OCI-LY7 (cell line): ENCODE measurements at regions not wholly inside any gene's neighbourhood (a gene's known extent, or its start where the extent isn't known, plus 50 kb on each side); places are given as distances from the start of the nearest gene placed in this dataset.

ENCODE experiments used
- BruUV-seq: library from RNA; stranded (reverse); fragments of 400-500 nt; replicated peaks from 2 replicates; lab custom pipeline; 2021; lab: Mats Ljungman, UMichigan
- CTCF ChIA-PET: fragments of 300-600 bp; sonication (Branson Sonifier 250); formaldehyde crosslinking; loops from one replicate; lab custom pipeline; 2022; ENCODE audit warnings: antibody characterized with exemption; ENCODE audit not compliant: unreplicated experiment; lab: Charles Lee
- POLR2A ChIA-PET: fragments of 300-600 bp; sonication (Branson Sonifier 250); formaldehyde crosslinking; loops from one replicate; lab custom pipeline; 2022; ENCODE audit warnings: antibody characterized with exemption; lab: Charles Lee
- DNase-seq: peaks from one replicate; pipeline ENCODE4 v3.0.0-alpha.2; 2015; ENCODE audit warnings: low spot score
- H2AFZ ChIP-seq: fragments of 200-600 bp; sonication (generic), shearing (Covaris generic); 2 replicates; pipeline ENCODE4 v1.6.1; 2014; ENCODE audit warnings: mild to moderate bottlenecking, antibody characterized with exemption, low read length, moderate library complexity
- H3K27ac ChIP-seq: fragments of 200-600 bp; sonication (generic); 2 replicates; pipeline ENCODE4 v1.5.1; 2014; ENCODE audit warnings: mixed run types, low read depth, mild to moderate bottlenecking, moderate library complexity, low read length, inconsistent platforms; ENCODE audit not compliant: poor library complexity, severe bottlenecking
- H3K36me3 ChIP-seq: fragments of 200-600 bp; sonication (generic); 2 replicates; pipeline ENCODE4 v1.6.1; 2014; ENCODE audit warnings: mild to moderate bottlenecking, antibody characterized with exemption, low read length, moderate library complexity, mixed read lengths; ENCODE audit not compliant: insufficient read depth
- H3K4me1 ChIP-seq: fragments of 200-600 bp; sonication (generic); 2 replicates; pipeline ENCODE4 v1.5.1; 2014; ENCODE audit warnings: mild to moderate bottlenecking, low read length; ENCODE audit not compliant: insufficient read depth, poor library complexity, severe bottlenecking
- H3K4me2 ChIP-seq: fragments of 200-600 bp; sonication (generic); 2 replicates; pipeline ENCODE4 v1.6.1; 2014; ENCODE audit warnings: mild to moderate bottlenecking, low read length
- H3K4me3 ChIP-seq: fragments of 200-600 bp; sonication (generic); 2 replicates; pipeline ENCODE4 v1.5.1; 2014; ENCODE audit warnings: mild to moderate bottlenecking, low read depth, low read length; ENCODE audit not compliant: poor library complexity, severe bottlenecking
- H3K79me2 ChIP-seq: fragments of 200-600 bp; sonication (generic); 2 replicates; pipeline ENCODE4 v1.6.1; 2016; ENCODE audit warnings: low read depth, mild to moderate bottlenecking, low read length, moderate library complexity, mixed read lengths; ENCODE audit not compliant: insufficient read depth
- H3K9me2 ChIP-seq: fragments of 200-600 bp; sonication (generic); 2 replicates; pipeline ENCODE4 v1.6.1; 2016; ENCODE audit warnings: mild to moderate bottlenecking, low read length, mixed read lengths; ENCODE audit not compliant: insufficient read depth
- H3K9me3 ChIP-seq: fragments of 200-600 bp; sonication (generic); 2 replicates; pipeline ENCODE4 v1.6.1; 2014; ENCODE audit warnings: mild to moderate bottlenecking, mixed run types, low read length, mixed read lengths
- H4K20me1 ChIP-seq: fragments of 200-600 bp; sonication (generic); 2 replicates; pipeline ENCODE4 v1.6.1; 2014; ENCODE audit warnings: mild to moderate bottlenecking, antibody characterized with exemption, low read length, moderate library complexity, mixed read lengths; ENCODE audit not compliant: insufficient read depth
- EZH2phosphoT487 ChIP-seq: fragments of 200-600 bp; sonication (generic); IDR thresholded peaks from 2 replicates; pipeline ENCODE4 v1.6.1; 2018; ENCODE audit warnings: low read depth, borderline replicate concordance, mild to moderate bottlenecking, mixed run types, antibody characterized with exemption, low read length, moderate library complexity, mixed read lengths
- intact Hi-C: fragments of 100-400 bp; cut with micrococcal nuclease; formaldehyde crosslinking; loops from one replicate; pipeline ENCODE4 v1.10.0; 2022; ENCODE audit not compliant: unreplicated experiment
- TF ChIP-seq, protein P1 (sequence below): fragments of 200-600 bp; sonication (generic); conservative IDR thresholded peaks from 2 replicates; pipeline ENCODE4 v1.5.1; 2014; ENCODE audit warnings: mild to moderate bottlenecking, antibody characterized with exemption, low read length, moderate library complexity, mixed read lengths

DNA sequence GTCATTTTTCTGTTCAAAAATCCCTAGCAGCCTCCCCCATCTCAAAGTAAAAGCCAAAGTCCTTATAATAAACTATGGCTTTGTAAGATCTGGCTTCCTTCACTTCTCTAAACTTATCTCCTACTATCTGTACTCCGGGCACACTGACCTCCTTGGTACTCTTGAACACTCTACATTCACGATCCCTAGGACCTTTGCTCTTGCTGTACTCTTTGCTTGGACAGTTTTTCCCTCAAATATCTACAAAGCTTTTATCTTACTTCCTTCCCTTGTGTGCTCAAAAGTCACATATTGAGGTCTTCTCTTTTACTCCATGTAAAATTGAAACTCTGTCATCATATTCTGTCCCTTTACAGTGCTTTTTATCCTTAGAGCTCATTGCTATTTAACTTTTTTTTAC lies 616.6 kb downstream of the IRS1 start:
- Histone ChIP-seq H3K9me2 (no peaks in the 10 kb centered on the region), H3K4me2 (no peak overlapping the region), H3K79me2 (no peaks in the 10 kb centered on the region), H3K9me3 (no peaks in the 10 kb centered on the region), H2AFZ (no peak overlapping the region), H3K4me1 (no peaks in the 10 kb centered on the region), H4K20me1 (no peaks in the 10 kb centered on the region), H3K27ac (no peak overlapping the region), H3K36me3 (no peaks in the 10 kb centered on the region), H3K4me3 (no peak overlapping the region)
- POLR2A ChIA-PET = interaction anchor here (0.6 kb wide), 1 partner anchor 826 kb away, joined by 4 read pairs; no protein-coding TSS in a partner anchor
- CTCF ChIA-PET = no interaction called here
- BruUV-seq = no TSS peak
- TF ChIP-seq EZH2phosphoT487 = no peak
- TF ChIP-seq, protein P1, sequence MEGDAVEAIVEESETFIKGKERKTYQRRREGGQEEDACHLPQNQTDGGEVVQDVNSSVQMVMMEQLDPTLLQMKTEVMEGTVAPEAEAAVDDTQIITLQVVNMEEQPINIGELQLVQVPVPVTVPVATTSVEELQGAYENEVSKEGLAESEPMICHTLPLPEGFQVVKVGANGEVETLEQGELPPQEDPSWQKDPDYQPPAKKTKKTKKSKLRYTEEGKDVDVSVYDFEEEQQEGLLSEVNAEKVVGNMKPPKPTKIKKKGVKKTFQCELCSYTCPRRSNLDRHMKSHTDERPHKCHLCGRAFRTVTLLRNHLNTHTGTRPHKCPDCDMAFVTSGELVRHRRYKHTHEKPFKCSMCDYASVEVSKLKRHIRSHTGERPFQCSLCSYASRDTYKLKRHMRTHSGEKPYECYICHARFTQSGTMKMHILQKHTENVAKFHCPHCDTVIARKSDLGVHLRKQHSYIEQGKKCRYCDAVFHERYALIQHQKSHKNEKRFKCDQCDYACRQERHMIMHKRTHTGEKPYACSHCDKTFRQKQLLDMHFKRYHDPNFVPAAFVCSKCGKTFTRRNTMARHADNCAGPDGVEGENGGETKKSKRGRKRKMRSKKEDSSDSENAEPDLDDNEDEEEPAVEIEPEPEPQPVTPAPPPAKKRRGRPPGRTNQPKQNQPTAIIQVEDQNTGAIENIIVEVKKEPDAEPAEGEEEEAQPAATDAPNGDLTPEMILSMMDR = no peak
- intact Hi-C loops = no loop called here
- no peak for DNase-seq

DNA sequence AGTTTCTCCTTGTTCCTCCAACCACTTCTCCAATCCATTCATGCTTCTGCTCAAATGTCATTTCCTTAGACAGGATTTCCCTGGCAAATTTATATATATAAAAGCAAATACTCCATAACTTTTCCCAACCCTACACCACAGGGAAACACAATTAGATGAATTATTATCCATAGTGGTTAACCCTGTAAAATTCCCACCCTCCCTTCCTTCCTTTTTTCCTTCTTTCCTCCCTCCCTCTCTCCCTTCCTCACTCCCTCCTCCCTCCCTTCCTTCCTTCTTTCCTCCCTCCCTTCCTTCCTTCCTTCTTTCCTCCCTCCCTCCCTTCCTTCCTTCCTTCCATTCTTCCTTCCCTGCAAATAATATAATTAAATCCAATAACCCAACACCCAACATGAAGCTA lies 617.7 kb downstream of the IRS1 start:
- H3K9me2 ChIP-seq = no peaks in the 10 kb centered on the region
- no peak for DNase-seq
- H3K27ac ChIP-seq = no peak overlapping the region
- H3K4me1 ChIP-seq = no peaks in the 10 kb centered on the region
- no peak for TF ChIP-seq EZH2phosphoT487
- TF ChIP-seq, protein P1 = no peak
- no peak overlapping the region for H2AFZ ChIP-seq
- POLR2A ChIA-PET = interaction anchor here (0.6 kb wide), 3 partner anchors 582 to 1224 kb away, joined by 4 to 6 read pairs (median 4); no protein-coding TSS in a partner anchor
- no peaks in the 10 kb centered on the region for H3K79me2 ChIP-seq
- no TSS peak for BruUV-seq
- H3K9me3 ChIP-seq = no peaks in the 10 kb centered on the region
- no peak overlapping the region for H3K4me3 ChIP-seq
- intact Hi-C loops = no loop called here
- H3K36me3 ChIP-seq = no peaks in the 10 kb centered on the region
- H3K4me2 ChIP-seq = no peak overlapping the region
- H4K20me1 ChIP-seq = no peaks in the 10 kb centered on the region
- CTCF ChIA-PET = interaction anchor here (0.6 kb wide), 1 partner anchor 358 kb away, joined by 7 read pairs; no protein-coding TSS in a partner anchor

DNA sequence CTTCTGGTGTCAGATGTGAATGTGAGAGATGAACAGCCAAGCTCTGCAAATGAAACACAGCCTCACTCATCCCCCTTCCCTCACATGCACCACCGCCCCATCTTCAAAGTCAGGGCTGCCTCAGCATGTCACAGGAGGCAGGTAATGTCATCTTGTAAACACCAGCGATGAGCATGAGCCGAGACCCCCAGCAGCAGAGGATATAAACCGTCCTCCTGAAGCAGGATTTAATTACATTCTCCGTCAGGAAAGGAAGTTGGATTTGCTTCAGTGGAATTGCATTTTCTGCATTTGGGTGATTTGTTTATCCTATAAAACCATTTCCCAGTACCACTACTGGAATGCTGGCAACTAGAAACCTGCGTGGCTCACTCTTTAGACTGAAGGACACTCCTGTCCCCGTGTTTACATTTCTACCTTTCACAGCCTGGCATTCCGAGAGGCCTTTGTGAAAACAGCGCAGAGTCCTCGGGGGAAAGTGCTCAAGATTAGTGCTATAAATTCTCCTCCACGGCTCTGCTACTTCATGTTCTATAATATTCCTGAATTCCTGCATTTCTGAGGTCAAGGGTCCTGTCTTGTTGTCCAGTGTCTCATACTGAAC lies 619.2 kb downstream of the IRS1 start:
- POLR2A ChIA-PET = no interaction called here
- no peak overlapping the region for H3K4me3 ChIP-seq
- no peaks in the 10 kb centered on the region for H3K9me2 ChIP-seq
- intact Hi-C loops = no loop called here
- H4K20me1 ChIP-seq = no peaks in the 10 kb centered on the region
- TF ChIP-seq, protein P1 = no peak
- no peak for TF ChIP-seq EZH2phosphoT487
- no peaks in the 10 kb centered on the region for H3K4me1 ChIP-seq
- BruUV-seq = no TSS peak
- H3K27ac ChIP-seq = no peak overlapping the region
- CTCF ChIA-PET = no interaction called here
- H3K9me3 ChIP-seq = no peaks in the 10 kb centered on the region
- H2AFZ ChIP-seq = no peak overlapping the region
- no peaks in the 10 kb centered on the region for H3K36me3 ChIP-seq
- DNase-seq = no peak
- no peaks in the 10 kb centered on the region for H3K79me2 ChIP-seq
- no peak overlapping the region for H3K4me2 ChIP-seq
